ENCODE measurements at regions not wholly inside any gene's neighbourhood (a gene's known extent, or its start where the extent isn't known, plus 50 kb on each side); places are given as distances from the start of the nearest gene placed in this dataset.

- Mint-ChIP-seq H3K27me3 (no peaks in the 10 kb centered on the region), H3K36me3 (no peaks in the 10 kb centered on the region), H3K4me1 (peaks cover 0 to 5% (median 3%) of the 10 kb centered on the region in 4 donors), H3K9me3 (no peaks in the 10 kb centered on the region), H3K4me3 (no peak overlapping the region), H3K27ac (no peak overlapping the region)
- no peak for DNase-seq
- POLR2A ChIA-PET = no interaction called here
- no peak for ATAC-seq
Observed at GRCh38 chr16:85371948-85372347, 241.2 kb upstream of the GSE1 start.

GRCh38 chr16:85372627-85373372, 240.3 kb upstream of the GSE1 start:
- DNase-seq = no peak
- POLR2A ChIA-PET = no interaction called here
- Mint-ChIP-seq H3K9me3 (no peaks in the 10 kb centered on the region), H3K36me3 (no peaks in the 10 kb centered on the region), H3K27me3 (peaks cover 0 to 4% (median 0%) of the 10 kb centered on the region in 5 donors), H3K4me3 (no peak overlapping the region), H3K27ac (peak overlapping the region in 2 of 10 donors; percentile 20 to 29), H3K4me1 (peaks cover 0 to 5% (median 3%) of the 10 kb centered on the region in 4 donors)
- ATAC-seq = peak in 1 of 2 donors; percentile 60

GRCh38 chr16:85373741-85374570, 239.2 kb upstream of the GSE1 start:
- Mint-ChIP-seq H3K4me3 (no peak overlapping the region), H3K36me3 (no peaks in the 10 kb centered on the region), H3K4me1 (peaks cover 0 to 5% (median 3%) of the 10 kb centered on the region in 4 donors), H3K27me3 (peaks cover 0 to 10% (median 4%) of the 10 kb centered on the region in 5 donors), H3K27ac (peak overlapping the region in 2 of 10 donors; percentile 56 to 92), H3K9me3 (no peaks in the 10 kb centered on the region)
- ATAC-seq = no peak
- DNase-seq = no peak
- POLR2A ChIA-PET = no interaction called here

GRCh38 chr16:85374571-85374872, 238.6 kb upstream of the GSE1 start:
- Mint-ChIP-seq H3K9me3 (no peaks in the 10 kb centered on the region), H3K4me1 (peaks cover 0 to 5% (median 3%) of the 10 kb centered on the region in 4 donors), H3K27ac (peak overlapping the region in 1 of 10 donors; percentile 92), H3K27me3 (peaks cover 0 to 16% (median 6%) of the 10 kb centered on the region in 5 donors), H3K36me3 (no peaks in the 10 kb centered on the region), H3K4me3 (no peak overlapping the region)
- POLR2A ChIA-PET = no interaction called here
- DNase-seq = no peak
- no peak for ATAC-seq

GRCh38 chr16:85375282-85375681, 237.8 kb upstream of the GSE1 start:
- peaks cover 0 to 5% (median 3%) of the 10 kb centered on the region in 4 donors for H3K4me1 Mint-ChIP-seq
- H3K9me3 Mint-ChIP-seq = no peaks in the 10 kb centered on the region
- H3K4me3 Mint-ChIP-seq = no peak overlapping the region
- no peak for DNase-seq
- H3K36me3 Mint-ChIP-seq = no peaks in the 10 kb centered on the region
- POLR2A ChIA-PET = no interaction called here
- H3K27ac Mint-ChIP-seq = no peak overlapping the region
- no peak for ATAC-seq
- H3K27me3 Mint-ChIP-seq = peaks cover 0 to 19% (median 10%) of the 10 kb centered on the region in 5 donors

GRCh38 chr16:85376292-85377095, 236.6 kb upstream of the GSE1 start:
- H3K27me3 Mint-ChIP-seq = peaks cover 3 to 25% (median 14%) of the 10 kb centered on the region in 5 donors

GRCh38 chr16:85377388-85378144, 235.6 kb upstream of the GSE1 start:
- H3K27me3 Mint-ChIP-seq = peaks cover 3 to 25% (median 14%) of the 10 kb centered on the region in 5 donors
- DNase-seq (no peak), ATAC-seq (no peak)
- peaks cover 0 to 5% (median 3%) of the 10 kb centered on the region in 4 donors for H3K4me1 Mint-ChIP-seq
- H3K36me3 Mint-ChIP-seq = no peaks in the 10 kb centered on the region
- H3K9me3 Mint-ChIP-seq = no peaks in the 10 kb centered on the region
- H3K4me3 Mint-ChIP-seq = no peak overlapping the region
- no peak overlapping the region for H3K27ac Mint-ChIP-seq
- POLR2A ChIA-PET = no interaction called here

More at GRCh38 chr16:85376292-85377095, 236.6 kb upstream of the GSE1 start:
- H3K9me3 Mint-ChIP-seq = no peaks in the 10 kb centered on the region
- H3K4me1 Mint-ChIP-seq = peaks cover 0 to 5% (median 3%) of the 10 kb centered on the region in 4 donors
- H3K4me3 Mint-ChIP-seq = no peak overlapping the region
- DNase-seq (no peak), ATAC-seq (no peak)
- H3K36me3 Mint-ChIP-seq = no peaks in the 10 kb centered on the region
- POLR2A ChIA-PET = no interaction called here
- no peak overlapping the region for H3K27ac Mint-ChIP-seq

GRCh38 chr16:85378145-85379040, 234.7 kb upstream of the GSE1 start:
- no peaks in the 10 kb centered on the region for H3K9me3 Mint-ChIP-seq
- H3K27me3 Mint-ChIP-seq = peaks cover 3 to 25% (median 14%) of the 10 kb centered on the region in 5 donors
- H3K4me1 Mint-ChIP-seq = peaks cover 0 to 3% (median 0%) of the 10 kb centered on the region in 4 donors
- POLR2A ChIA-PET = no interaction called here
- H3K4me3 Mint-ChIP-seq = no peak overlapping the region
- H3K36me3 Mint-ChIP-seq = no peaks in the 10 kb centered on the region
- ATAC-seq = no peak
- DNase-seq = no peak
- H3K27ac Mint-ChIP-seq = peak overlapping the region in 1 of 10 donors; percentile 63

- no peak for DNase-seq
- H3K9me3 Mint-ChIP-seq = no peaks in the 10 kb centered on the region
- H3K36me3 Mint-ChIP-seq = no peaks in the 10 kb centered on the region
- peak overlapping the region in 2 of 10 donors; percentile 16 to 63 for H3K27ac Mint-ChIP-seq
- H3K4me3 Mint-ChIP-seq = no peak overlapping the region
- no peaks in the 10 kb centered on the region for H3K4me1 Mint-ChIP-seq
- peaks cover 3 to 25% (median 14%) of the 10 kb centered on the region in 5 donors for H3K27me3 Mint-ChIP-seq
- ATAC-seq = no peak
- POLR2A ChIA-PET = no interaction called here
Observed at GRCh38 chr16:85379041-85380001, 233.8 kb upstream of the GSE1 start.

GRCh38 chr16:85380002-85380395, 233.1 kb upstream of the GSE1 start:
- Mint-ChIP-seq H3K36me3 (no peaks in the 10 kb centered on the region), H3K9me3 (no peaks in the 10 kb centered on the region), H3K4me1 (no peaks in the 10 kb centered on the region), H3K27ac (no peak overlapping the region), H3K27me3 (peaks cover 3 to 25% (median 14%) of the 10 kb centered on the region in 5 donors), H3K4me3 (no peak overlapping the region)
- no peak for ATAC-seq
- no peak for DNase-seq
- POLR2A ChIA-PET = no interaction called here
